Testis (tissue), 2 donors: ENCODE measurements at regions not wholly inside any gene's neighbourhood (a gene's known extent, or its start where the extent isn't known, plus 50 kb on each side); places are given as distances from the start of the nearest gene placed in this dataset.

Source experiments
- POLR2A ChIP-seq: fragments of 450-650 bp; IDR thresholded peaks from one replicate; pipeline ENCODE4 v1.6.1; 2017; ENCODE audit warnings: antibody characterized with exemption, mild to moderate bottlenecking, moderate library complexity
- TF ChIP-seq, protein P1 (sequence below), 3 experiments: fragments of 450-650 bp in 2 of 3; fragments of 200-600 bp in 1 of 3; sonication (generic) in 1 of 3; IDR thresholded peaks; one replicate each; pipeline ENCODE4 v1.5.1; 2016 to 2019; ENCODE audit warnings: antibody characterized with exemption in 3 of 3, mild to moderate bottlenecking in 2 of 3, moderate library complexity in 1 of 3

- TF ChIP-seq, protein P1, sequence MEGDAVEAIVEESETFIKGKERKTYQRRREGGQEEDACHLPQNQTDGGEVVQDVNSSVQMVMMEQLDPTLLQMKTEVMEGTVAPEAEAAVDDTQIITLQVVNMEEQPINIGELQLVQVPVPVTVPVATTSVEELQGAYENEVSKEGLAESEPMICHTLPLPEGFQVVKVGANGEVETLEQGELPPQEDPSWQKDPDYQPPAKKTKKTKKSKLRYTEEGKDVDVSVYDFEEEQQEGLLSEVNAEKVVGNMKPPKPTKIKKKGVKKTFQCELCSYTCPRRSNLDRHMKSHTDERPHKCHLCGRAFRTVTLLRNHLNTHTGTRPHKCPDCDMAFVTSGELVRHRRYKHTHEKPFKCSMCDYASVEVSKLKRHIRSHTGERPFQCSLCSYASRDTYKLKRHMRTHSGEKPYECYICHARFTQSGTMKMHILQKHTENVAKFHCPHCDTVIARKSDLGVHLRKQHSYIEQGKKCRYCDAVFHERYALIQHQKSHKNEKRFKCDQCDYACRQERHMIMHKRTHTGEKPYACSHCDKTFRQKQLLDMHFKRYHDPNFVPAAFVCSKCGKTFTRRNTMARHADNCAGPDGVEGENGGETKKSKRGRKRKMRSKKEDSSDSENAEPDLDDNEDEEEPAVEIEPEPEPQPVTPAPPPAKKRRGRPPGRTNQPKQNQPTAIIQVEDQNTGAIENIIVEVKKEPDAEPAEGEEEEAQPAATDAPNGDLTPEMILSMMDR (IDR thresholded peaks at IDR 0.05), result no peak
- TF ChIP-seq POLR2A, result no peak
Measured at GRCh38 chr4:72791054-72791453, 222.0 kb upstream of the ADAMTS3 start.
